ENCODE measurements at regions not wholly inside any gene's neighbourhood (a gene's known extent, or its start where the extent isn't known, plus 50 kb on each side); places are given as distances from the start of the nearest gene placed in this dataset.

GRCh38 chr4:23241408-23241807, 548.7 kb downstream of the GBA3 start:
- TF ChIP-seq CTCF (IDR thresholded peaks at IDR 0.05; ENCODE audit: low read depth, low read length, poor library complexity, severe bottlenecking) (no peak), EZH2phosphoT487 (IDR thresholded peaks at IDR 0.05; ENCODE audit: borderline replicate concordance, low read length) (no peak)
